HG02610 (cell line): ENCODE measurements at regions not wholly inside any gene's neighbourhood (a gene's known extent, or its start where the extent isn't known, plus 50 kb on each side); places are given as distances from the start of the nearest gene placed in this dataset.
A peak's percentile ranks its signal among the peaks of the same experiment; 100 is the strongest.

Source experiments
- ATAC-seq: cut with Tn5 transposase; IDR thresholded peaks from one replicate; pipeline ENCODE4 v1.9.1; 2021; ENCODE audit warnings: mild to moderate bottlenecking, moderate library complexity; ENCODE audit not compliant: unreplicated experiment

- no peak for ATAC-seq
Measured at GRCh38 chr3:130838898-130839600, 54.8 kb upstream of the ATP2C1 start.

GRCh38 chr3:130839813-130840212 lies 54.1 kb upstream of the ATP2C1 start:
- ATAC-seq = peak; percentile 68

- no peak for ATAC-seq
Measured at GRCh38 chr3:130841357-130841756, 52.5 kb upstream of the ATP2C1 start.

- no peak for ATAC-seq
Measured at GRCh38 chr3:130843441-130843840, 50.4 kb upstream of the ATP2C1 start.
